ENCODE measurements at regions not wholly inside any gene's neighbourhood (a gene's known extent, or its start where the extent isn't known, plus 50 kb on each side); places are given as distances from the start of the nearest gene placed in this dataset.

- Mint-ChIP-seq H3K27me3 (ENCODE audit: unreplicated experiment) (no peaks in the 10 kb centered on the region), H3K4me1 (ENCODE audit: unreplicated experiment) (peaks cover 37% of the 10 kb centered on the region), H3K4me3 (ENCODE audit: unreplicated experiment) (no peak overlapping the region), H3K9me3 (ENCODE audit: unreplicated experiment) (peaks cover 4% of the 10 kb centered on the region), H3K36me3 (ENCODE audit: unreplicated experiment) (no peaks in the 10 kb centered on the region), H3K27ac (ENCODE audit: unreplicated experiment) (peak overlapping the region; percentile 43)
- DNase-seq (ENCODE audit: extremely low spot score, unreplicated experiment): no peak
- TF ChIP-seq, protein P1, sequence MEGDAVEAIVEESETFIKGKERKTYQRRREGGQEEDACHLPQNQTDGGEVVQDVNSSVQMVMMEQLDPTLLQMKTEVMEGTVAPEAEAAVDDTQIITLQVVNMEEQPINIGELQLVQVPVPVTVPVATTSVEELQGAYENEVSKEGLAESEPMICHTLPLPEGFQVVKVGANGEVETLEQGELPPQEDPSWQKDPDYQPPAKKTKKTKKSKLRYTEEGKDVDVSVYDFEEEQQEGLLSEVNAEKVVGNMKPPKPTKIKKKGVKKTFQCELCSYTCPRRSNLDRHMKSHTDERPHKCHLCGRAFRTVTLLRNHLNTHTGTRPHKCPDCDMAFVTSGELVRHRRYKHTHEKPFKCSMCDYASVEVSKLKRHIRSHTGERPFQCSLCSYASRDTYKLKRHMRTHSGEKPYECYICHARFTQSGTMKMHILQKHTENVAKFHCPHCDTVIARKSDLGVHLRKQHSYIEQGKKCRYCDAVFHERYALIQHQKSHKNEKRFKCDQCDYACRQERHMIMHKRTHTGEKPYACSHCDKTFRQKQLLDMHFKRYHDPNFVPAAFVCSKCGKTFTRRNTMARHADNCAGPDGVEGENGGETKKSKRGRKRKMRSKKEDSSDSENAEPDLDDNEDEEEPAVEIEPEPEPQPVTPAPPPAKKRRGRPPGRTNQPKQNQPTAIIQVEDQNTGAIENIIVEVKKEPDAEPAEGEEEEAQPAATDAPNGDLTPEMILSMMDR (IDR thresholded peaks at IDR 0.05): no peak
These were observed 345.0 kb downstream of the LRIG3 start for GRCh38 chr12:58575256-58575655.

DNA sequence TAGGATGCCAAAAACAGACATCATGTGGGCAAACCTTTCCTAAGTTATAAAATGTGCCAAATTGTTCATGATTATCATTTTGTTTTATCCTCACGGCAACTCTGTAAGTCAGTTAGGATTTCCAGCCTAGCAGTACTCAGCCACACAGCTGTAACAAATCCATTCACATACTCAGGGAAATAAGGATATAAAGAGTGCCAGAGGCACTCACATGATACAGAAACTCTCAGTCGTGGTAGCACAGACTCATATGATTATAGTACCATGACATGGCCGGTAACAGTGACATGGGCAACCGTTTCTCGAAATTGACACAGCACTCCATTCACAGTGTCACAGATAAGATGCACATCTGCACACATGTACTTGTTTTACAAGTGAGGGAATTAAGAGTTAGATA, 344.2 kb downstream of the LRIG3 start:
- H3K4me3 Mint-ChIP-seq (ENCODE audit: unreplicated experiment): no peak overlapping the region
- H3K27ac Mint-ChIP-seq (ENCODE audit: unreplicated experiment): no peak overlapping the region
- H3K9me3 Mint-ChIP-seq (ENCODE audit: unreplicated experiment): peaks cover 4% of the 10 kb centered on the region
- H3K27me3 Mint-ChIP-seq (ENCODE audit: unreplicated experiment): no peaks in the 10 kb centered on the region
- no peaks in the 10 kb centered on the region for H3K36me3 Mint-ChIP-seq (ENCODE audit: unreplicated experiment)
- no peak for DNase-seq (ENCODE audit: extremely low spot score, unreplicated experiment)
- TF ChIP-seq, protein P1 (IDR thresholded peaks at IDR 0.05): no peak
- H3K4me1 Mint-ChIP-seq (ENCODE audit: unreplicated experiment): peaks cover 37% of the 10 kb centered on the region

DNA sequence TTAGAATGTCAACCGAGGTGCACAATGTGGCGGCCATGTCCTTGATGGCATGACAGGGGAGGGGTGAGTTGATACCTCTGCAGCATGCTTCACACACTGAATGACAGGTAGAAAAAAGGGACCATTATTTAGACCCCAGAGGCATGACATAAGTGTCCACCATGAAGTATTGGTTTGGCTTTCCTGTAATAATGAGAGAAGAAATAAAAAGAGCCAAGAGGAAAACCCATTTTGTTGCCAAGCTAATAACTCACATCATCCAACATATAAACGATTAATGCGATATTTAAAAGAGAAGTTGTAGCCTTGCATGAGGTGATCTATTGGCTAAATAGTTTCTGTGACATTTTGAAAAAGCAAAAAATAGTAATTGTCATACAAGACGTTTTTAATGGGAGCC, 343.4 kb downstream of the LRIG3 start:
- no peak overlapping the region for H3K27ac Mint-ChIP-seq (ENCODE audit: unreplicated experiment)
- TF ChIP-seq, protein P1 (IDR thresholded peaks at IDR 0.05): no peak
- peaks cover 37% of the 10 kb centered on the region for H3K4me1 Mint-ChIP-seq (ENCODE audit: unreplicated experiment)
- no peaks in the 10 kb centered on the region for H3K36me3 Mint-ChIP-seq (ENCODE audit: unreplicated experiment)
- peaks cover 4% of the 10 kb centered on the region for H3K9me3 Mint-ChIP-seq (ENCODE audit: unreplicated experiment)
- H3K27me3 Mint-ChIP-seq (ENCODE audit: unreplicated experiment): no peaks in the 10 kb centered on the region
- DNase-seq (ENCODE audit: extremely low spot score, unreplicated experiment): no peak
- H3K4me3 Mint-ChIP-seq (ENCODE audit: unreplicated experiment): no peak overlapping the region

DNA sequence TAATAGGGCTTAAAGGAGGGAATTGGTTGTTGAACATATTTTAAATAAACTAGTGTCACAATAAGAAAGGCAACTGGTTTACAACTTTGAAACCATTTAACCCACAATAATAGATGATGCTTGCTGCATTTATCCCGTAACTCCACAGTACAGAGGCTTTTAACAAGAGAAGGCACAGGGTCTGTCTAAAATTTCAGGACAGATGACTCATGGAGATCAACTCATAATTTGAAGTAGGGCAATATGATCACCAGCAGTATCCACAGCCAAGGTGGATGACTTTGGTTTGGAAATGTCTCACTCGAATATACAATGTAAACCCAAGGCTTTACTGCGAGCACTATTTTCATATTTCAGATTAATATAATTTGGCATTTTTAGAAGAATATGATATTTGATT, 340.2 kb downstream of the LRIG3 start:
- DNase-seq (ENCODE audit: extremely low spot score, unreplicated experiment): no peak
- TF ChIP-seq, protein P1 (IDR thresholded peaks at IDR 0.05): no peak
- H3K27ac Mint-ChIP-seq (ENCODE audit: unreplicated experiment): no peak overlapping the region
- H3K4me3 Mint-ChIP-seq (ENCODE audit: unreplicated experiment): no peak overlapping the region
- H3K36me3 Mint-ChIP-seq (ENCODE audit: unreplicated experiment): no peaks in the 10 kb centered on the region
- peaks cover 4% of the 10 kb centered on the region for H3K9me3 Mint-ChIP-seq (ENCODE audit: unreplicated experiment)
- no peaks in the 10 kb centered on the region for H3K27me3 Mint-ChIP-seq (ENCODE audit: unreplicated experiment)
- H3K4me1 Mint-ChIP-seq (ENCODE audit: unreplicated experiment): peaks cover 35% of the 10 kb centered on the region

DNA sequence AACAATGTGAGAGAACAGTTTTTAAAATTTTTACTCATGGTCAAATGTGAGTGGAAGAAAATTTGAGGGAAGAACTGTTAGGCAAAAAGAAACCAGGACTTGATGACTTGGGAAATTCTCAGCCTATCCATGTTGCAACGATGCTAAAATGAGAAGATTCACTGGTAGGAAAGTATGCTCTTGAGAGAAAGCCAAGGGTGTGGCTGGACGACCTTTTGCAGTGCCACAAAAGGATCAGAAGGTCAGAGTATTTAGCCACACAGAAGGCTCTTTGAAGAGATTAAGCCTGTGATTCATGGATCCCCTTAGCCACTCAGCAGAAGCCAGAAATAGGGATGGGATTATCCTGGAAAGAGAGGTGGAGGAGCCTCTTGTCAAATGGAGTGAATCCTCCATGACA, 336.8 kb downstream of the LRIG3 start:
- Mint-ChIP-seq H3K27ac (ENCODE audit: unreplicated experiment) (peak overlapping the region; percentile 89), H3K4me1 (ENCODE audit: unreplicated experiment) (peaks cover 36% of the 10 kb centered on the region), H3K4me3 (ENCODE audit: unreplicated experiment) (no peak overlapping the region), H3K36me3 (ENCODE audit: unreplicated experiment) (no peaks in the 10 kb centered on the region), H3K27me3 (ENCODE audit: unreplicated experiment) (no peaks in the 10 kb centered on the region), H3K9me3 (ENCODE audit: unreplicated experiment) (no peaks in the 10 kb centered on the region)
- no peak for DNase-seq (ENCODE audit: extremely low spot score, unreplicated experiment)
- TF ChIP-seq, protein P1 (IDR thresholded peaks at IDR 0.05): no peak

Data from osteocyte (in vitro differentiated cells).